ENCODE measurements at regions not wholly inside any gene's neighbourhood (a gene's known extent, or its start where the extent isn't known, plus 50 kb on each side); places are given as distances from the start of the nearest gene placed in this dataset.

GRCh38 chr6:33857932-33858475 lies 54.2 kb upstream of the MLN start:
- TF ChIP-seq CTCF (IDR thresholded peaks at IDR 0.05; ENCODE audit: low read depth, low read length, poor library complexity, severe bottlenecking) = no peak
- no peak for TF ChIP-seq EZH2phosphoT487 (IDR thresholded peaks at IDR 0.05; ENCODE audit: borderline replicate concordance, low read length)
